OCI-LY1 (cell line): ENCODE measurements at regions not wholly inside any gene's neighbourhood (a gene's known extent, or its start where the extent isn't known, plus 50 kb on each side); places are given as distances from the start of the nearest gene placed in this dataset.
"Not testable (repeated sequence)": the region's sequence is repeated elsewhere in the genome, so short reads cannot be mapped to it uniquely, and the experiment has no call there.

ENCODE experiments used
- EZH2 ChIP-seq: fragments of 200-600 bp; sonication (generic), shearing (Covaris generic); IDR thresholded peaks from 2 replicates; pipeline ENCODE4 v1.8.0; 2017; ENCODE audit warnings: borderline replicate concordance, mixed run types, mild to moderate bottlenecking, antibody characterized with exemption, low read length, moderate library complexity, mixed read lengths
- TF ChIP-seq, protein P1 (sequence below): fragments of 200-600 bp; sonication (generic), shearing (Covaris generic); IDR thresholded peaks from 2 replicates; pipeline ENCODE4 v1.5.1; 2017; ENCODE audit warnings: mild to moderate bottlenecking, antibody characterized with exemption, low read length, moderate library complexity, mixed read lengths

DNA sequence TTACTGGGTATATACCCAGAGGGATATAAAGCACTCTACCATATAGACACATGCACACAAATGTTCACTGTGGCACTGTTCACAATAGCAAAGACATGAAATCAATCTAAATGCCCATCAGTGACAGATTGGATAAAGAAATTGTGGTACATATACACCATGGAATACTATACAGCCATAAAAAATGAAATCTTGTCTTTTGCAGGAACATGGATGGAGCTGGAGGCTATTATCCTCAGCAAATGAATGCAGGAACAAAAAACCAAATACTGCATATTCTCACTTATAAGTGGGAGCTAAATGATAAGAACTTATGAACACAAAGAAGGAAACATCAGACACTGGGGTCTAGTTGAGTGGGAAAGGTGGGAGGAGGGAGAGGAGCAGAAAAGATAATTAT, 200.1 kb downstream of the LRRN1 start:
- TF ChIP-seq, protein P1, sequence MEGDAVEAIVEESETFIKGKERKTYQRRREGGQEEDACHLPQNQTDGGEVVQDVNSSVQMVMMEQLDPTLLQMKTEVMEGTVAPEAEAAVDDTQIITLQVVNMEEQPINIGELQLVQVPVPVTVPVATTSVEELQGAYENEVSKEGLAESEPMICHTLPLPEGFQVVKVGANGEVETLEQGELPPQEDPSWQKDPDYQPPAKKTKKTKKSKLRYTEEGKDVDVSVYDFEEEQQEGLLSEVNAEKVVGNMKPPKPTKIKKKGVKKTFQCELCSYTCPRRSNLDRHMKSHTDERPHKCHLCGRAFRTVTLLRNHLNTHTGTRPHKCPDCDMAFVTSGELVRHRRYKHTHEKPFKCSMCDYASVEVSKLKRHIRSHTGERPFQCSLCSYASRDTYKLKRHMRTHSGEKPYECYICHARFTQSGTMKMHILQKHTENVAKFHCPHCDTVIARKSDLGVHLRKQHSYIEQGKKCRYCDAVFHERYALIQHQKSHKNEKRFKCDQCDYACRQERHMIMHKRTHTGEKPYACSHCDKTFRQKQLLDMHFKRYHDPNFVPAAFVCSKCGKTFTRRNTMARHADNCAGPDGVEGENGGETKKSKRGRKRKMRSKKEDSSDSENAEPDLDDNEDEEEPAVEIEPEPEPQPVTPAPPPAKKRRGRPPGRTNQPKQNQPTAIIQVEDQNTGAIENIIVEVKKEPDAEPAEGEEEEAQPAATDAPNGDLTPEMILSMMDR = not testable (repeated sequence)
- not testable (repeated sequence) for TF ChIP-seq EZH2
